Fibroblast of mammary gland (primary cell): ENCODE measurements at regions not wholly inside any gene's neighbourhood (a gene's known extent, or its start where the extent isn't known, plus 50 kb on each side); places are given as distances from the start of the nearest gene placed in this dataset.

Source experiments
- DNase-seq: peaks from one replicate; pipeline ENCODE4 v3.0.0-alpha.2; 2010; ENCODE audit warnings: low read depth
- H3K4me3 ChIP-seq: 2 replicates; pipeline ENCODE4 v1.5.1; 2011; ENCODE audit warnings: low read depth, mild to moderate bottlenecking, low read length, moderate library complexity; ENCODE audit not compliant: control insufficient read depth
- TF ChIP-seq, protein P1 (sequence below): conservative IDR thresholded peaks from 2 replicates; pipeline ENCODE4 v1.5.1; 2011; ENCODE audit warnings: low read depth, low read length, inconsistent platforms; ENCODE audit not compliant: control insufficient read depth, insufficient read depth

DNA sequence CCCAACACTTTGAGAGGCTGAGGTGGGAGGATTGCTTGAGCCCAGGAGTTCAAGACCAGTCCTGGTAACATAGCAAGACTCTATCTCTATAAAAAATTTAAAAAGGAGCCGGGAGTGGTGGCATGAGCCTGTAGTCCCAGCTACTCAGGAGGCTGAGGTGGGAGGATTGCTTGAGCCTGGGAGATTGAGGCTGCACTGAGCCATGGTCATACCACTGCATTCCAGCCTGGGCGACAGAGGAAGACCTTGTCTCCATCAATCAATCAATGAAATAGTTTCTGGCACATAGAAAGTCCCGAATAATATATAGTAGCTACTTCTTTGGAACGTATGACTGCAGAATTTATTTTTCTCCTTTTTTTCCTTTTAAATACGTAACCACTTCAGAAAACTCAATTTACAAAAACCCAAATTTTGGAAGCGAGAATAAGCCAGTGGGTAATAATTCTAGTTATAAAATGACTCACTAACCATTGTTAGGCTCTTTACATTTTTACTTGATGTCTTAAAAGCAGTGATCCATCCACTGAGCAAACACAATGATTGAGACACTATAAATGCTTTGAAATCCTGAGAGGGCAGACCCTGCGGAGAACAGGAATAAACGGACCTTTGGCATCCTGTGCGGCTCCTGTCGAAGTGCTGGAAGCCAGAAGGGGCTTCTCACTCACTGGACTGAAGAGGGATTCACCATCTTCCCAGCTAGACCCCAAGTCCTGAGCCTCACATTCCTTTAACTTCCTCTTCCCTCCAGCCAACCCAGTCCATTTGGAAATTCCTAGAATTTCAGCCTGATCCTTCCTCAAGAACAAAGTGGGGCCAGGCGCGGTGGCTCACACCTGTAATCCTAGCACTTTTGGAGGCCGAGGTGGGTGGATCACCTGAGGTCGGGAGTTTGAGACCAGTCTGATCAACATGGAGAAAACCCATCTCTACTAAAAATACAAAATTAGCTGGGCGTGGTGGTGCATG, 68.4 kb upstream of the MFGE8 start:
- TF ChIP-seq, protein P1, sequence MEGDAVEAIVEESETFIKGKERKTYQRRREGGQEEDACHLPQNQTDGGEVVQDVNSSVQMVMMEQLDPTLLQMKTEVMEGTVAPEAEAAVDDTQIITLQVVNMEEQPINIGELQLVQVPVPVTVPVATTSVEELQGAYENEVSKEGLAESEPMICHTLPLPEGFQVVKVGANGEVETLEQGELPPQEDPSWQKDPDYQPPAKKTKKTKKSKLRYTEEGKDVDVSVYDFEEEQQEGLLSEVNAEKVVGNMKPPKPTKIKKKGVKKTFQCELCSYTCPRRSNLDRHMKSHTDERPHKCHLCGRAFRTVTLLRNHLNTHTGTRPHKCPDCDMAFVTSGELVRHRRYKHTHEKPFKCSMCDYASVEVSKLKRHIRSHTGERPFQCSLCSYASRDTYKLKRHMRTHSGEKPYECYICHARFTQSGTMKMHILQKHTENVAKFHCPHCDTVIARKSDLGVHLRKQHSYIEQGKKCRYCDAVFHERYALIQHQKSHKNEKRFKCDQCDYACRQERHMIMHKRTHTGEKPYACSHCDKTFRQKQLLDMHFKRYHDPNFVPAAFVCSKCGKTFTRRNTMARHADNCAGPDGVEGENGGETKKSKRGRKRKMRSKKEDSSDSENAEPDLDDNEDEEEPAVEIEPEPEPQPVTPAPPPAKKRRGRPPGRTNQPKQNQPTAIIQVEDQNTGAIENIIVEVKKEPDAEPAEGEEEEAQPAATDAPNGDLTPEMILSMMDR: no peak
- DNase-seq: no peak
- H3K4me3 ChIP-seq: no peak overlapping the region

DNA sequence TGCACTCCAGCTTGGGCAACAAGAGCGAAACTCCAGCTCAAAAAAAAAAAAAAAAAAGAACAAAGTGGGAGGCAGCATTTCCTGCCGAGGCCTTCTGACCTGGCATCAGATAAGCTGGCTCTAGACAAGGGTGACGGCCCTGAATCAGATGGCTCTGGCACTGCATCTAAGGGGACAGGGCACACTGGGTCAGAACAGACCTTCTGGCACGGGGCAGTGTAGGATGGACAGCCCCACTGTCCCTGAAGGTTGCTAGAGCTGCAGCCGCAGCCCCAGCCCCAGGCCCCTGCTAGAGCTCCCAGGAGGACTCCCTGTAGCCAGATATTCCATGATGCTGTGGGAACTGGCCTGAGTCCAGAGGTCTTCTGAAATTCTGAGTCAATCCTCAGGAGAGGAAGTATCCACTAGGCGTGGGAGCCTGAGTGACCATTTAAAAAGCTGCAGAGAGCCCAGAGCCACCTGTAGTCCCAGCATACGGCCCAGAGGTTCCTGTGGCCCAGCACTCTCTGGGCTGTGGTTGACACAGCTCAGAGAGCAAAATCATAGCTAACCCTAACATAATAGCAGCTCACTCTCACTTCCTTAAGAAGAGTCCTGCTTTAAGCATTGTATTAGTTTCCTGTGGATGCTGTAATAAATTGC, 69.2 kb upstream of the MFGE8 start:
- TF ChIP-seq, protein P1: no peak
- H3K4me3 ChIP-seq: no peak overlapping the region
- peak; percentile 96 for DNase-seq

DNA sequence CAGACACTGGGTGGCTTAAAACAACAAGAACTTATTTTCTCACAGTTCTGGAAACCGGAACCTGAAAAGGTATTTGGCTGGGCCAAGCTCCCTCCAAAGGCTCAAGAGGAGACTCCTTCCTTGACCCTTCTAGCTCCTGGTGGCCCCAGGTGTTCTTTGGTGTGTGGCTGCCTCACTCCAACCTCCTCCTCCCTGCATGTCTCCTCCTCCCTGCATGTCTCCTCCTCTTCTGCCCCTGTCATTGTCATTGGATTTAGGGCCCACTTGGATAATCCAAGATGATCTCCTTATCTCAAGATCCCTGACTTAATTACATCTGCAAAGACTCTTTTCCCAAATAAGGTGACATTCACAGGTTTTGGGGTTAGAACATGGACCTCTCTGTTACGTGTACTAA, 69.8 kb upstream of the MFGE8 start:
- TF ChIP-seq, protein P1: no peak
- DNase-seq: no peak
- H3K4me3 ChIP-seq: no peak overlapping the region

DNA sequence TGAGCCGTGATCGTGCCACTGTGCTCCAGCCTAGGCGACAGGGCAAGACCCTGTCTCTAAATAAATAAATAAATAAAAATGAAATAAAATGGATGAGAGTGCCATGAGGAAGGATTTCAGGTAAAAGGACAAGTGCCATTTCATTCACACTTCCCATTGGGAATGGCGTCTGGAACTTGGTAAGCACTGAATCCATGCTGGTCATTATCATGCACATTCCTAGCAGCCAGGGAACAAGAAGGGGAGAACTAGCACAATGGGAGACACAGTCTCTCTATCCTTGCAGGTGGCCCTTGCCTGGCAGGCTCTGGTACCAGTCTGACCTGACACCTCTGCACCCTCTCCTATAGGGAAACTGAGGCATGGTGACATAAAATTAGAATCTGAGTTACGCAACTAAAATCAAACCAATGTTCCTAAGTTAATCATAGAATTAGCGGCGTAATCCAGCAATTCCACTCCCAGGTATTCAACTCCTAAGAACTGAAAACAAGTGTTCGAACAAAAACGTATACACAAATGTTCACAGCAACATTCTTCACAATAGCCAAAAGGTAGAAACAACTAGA, 70.8 kb upstream of the MFGE8 start:
- H3K4me3 ChIP-seq: no peak overlapping the region
- TF ChIP-seq, protein P1: no peak
- no peak for DNase-seq

DNA sequence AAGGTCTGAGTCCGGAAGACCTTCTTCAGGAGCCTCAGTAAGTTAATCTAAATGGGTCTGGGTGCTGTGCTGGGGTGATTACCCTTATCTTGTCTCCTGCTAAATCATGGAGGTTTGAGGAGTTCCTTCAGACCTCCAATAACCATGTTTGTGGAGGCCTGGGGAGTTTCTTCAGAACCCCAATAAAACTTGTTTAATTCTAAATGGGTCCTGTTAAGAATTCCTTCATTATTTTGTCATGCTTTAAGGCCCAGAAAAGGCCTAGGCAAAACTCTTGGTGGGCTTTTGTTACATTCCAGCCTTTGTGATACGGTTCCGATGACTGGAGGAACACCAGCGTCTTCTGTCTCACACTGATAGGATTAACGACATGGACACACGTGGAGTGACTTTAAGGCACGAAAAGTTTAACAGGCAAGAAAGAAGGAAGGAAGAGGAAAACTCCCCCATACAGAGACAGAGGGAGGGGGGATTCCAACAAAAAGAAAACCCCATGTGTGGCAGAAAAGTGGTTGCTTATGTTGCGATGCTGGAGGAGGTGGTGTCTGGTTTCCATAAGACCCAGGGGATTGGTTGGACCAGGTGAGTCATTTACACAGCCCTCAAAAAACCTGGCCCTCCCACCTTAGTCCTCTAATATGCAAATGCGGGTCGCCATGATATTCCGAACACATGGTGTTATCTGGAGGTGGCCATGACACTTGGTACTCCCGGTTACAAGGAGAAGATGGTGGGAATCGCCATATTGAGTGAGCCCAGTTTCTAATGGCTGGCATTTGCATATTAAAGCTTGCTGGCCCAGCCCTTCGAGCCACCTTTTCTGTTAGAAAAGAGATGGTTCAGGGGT, 72.6 kb upstream of the MFGE8 start:
- TF ChIP-seq, protein P1: no peak
- DNase-seq: no peak
- no peak overlapping the region for H3K4me3 ChIP-seq

DNA sequence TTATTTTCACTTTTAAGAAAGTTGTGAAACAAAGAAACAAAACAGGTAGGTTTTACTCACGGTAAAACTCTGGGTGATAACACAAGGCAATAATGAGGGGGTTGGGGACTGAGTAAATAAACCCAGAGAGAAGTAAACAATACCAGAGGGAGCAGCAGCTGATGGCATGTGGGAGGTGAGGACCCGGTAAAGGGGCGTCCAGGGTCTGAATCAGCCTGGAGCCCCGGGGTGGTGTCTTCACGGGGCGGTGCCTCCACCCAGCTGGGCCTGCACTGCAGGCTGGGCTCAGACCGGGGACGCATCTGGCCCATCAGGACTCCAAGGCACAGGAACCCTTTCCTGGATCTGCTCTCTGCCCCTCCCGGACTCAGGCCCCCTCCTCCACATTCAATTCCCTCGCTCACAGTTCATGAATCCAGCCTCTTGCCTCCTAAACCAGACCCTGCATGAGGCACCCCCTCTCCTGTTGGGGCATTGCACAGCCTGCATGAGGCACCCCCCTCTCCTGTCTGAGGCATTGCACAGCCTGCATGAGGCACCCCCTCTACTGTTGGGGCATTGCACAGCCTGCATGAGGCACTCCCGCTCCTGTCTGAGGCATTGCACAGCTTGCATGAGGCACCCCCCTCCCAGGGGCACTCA, 73.9 kb upstream of the MFGE8 start:
- TF ChIP-seq, protein P1: no peak
- DNase-seq: no peak
- H3K4me3 ChIP-seq: no peak overlapping the region
